CD4-positive, alpha-beta T cell treated with Interleukin-6 for 4 hours (primary cell): ENCODE measurements at regions not wholly inside any gene's neighbourhood (a gene's known extent, or its start where the extent isn't known, plus 50 kb on each side); places are given as distances from the start of the nearest gene placed in this dataset.

ENCODE experiments used
- DNase-seq: peaks from one replicate; pipeline ENCODE4 v3.0.0-alpha.2; 2020; ENCODE audit warnings: mixed read lengths

DNA sequence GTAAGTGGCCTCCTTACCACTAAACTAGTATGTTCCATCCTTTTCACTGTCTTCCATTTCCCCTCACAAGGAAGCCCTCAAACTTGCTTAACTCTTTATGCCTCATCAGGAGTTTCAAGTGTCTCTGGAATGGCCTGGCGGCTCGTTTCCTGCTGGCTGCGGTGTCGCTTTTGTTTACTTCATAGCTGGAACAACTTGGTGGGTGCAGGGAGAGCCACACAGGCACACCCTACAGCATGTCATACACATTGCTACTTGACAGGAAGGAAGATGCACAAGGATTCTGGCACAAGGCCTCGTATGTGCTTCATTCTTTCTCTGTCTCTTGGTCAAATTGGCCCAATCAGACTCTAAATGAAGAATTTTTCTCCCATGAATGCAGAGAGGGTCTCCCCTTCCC, 488.3 kb downstream of the FOXO1 start:
- peak; percentile 25 for DNase-seq

DNA sequence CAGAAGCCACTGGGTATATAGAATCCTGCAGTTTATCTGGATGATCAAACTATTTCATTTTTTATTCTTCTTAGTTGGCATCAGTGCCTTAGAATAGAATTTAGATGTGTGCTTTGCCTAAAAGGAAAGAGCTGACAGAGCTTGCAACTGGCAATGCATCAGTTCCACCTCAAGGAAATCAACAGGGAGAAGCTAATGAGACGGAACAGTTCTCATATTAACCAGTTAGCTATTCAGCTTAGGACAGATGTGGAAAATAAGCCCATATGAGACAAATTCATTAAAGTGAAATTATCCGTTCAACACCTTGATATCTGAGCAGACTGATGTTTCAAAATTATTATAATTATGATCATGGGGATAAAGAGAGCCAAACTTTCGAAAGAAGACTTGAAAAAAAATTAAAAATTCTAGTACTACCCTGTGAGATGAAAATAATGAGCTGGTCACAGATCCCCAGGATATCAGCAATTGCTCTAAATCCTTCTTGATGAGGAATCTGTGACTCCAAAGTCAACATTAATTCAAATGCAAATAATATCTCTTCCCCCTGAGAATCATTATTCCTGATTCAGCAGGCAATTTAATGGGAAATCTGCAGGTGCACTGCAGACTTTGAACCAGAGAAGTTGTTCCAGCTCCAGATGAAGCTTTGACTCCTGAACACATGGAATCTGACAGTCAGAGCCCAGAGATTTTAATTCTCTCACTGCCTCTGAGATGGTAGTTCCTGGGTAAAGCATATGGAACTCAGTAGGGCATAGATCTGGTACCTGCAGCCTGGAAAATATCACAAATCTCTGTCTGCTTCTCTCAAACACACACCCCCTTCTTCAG, 486.8 kb downstream of the FOXO1 start:
- no peak for DNase-seq

DNA sequence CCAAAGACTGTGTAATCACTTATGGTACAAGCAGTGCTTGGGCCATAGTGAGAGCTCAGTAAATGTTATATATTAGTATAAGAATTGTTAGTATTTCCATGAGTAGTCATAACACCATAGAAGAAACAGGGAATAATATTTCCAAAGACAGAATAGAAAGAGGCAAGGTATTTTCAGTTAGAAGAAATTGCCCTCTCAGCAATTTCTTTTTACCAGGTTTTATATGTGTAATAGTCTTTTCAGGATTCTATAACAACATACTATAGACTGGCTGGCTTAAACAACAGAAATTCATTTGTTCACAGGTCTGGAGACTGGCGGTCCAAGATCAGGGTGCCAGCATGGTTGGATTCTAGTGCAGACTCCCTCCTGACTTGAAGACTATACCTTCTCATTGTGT, 485.7 kb downstream of the FOXO1 start:
- DNase-seq, result no peak

DNA sequence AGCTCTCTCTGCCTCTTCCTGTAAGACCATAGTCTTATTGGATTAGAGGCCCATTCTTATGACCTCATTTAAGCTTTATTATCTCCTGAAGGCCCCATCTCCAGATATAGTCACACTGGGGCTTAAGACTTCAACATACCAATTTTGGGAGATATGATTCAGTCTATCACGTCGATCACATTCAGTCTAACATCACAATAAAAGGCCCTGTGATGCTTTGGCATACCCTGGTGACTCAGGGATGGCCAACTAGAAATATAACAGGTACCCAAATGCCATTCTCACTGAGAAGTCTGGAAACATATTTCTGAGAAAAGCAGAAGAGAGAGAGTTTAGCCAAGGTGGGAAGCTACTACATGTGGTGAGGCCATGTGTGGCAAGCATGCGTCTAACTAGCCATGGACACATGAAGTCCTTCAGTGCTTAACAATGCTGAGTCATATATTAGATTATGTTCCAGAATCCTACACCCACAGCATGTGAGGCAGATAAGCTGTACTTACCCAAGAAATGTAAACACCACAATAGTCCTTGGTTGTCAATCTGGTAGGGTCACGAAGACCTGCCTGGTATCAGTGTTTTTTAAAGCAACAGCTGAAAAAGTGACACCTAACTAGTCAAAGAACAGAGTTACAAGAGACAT, 485.1 kb downstream of the FOXO1 start:
- DNase-seq, result no peak

DNA sequence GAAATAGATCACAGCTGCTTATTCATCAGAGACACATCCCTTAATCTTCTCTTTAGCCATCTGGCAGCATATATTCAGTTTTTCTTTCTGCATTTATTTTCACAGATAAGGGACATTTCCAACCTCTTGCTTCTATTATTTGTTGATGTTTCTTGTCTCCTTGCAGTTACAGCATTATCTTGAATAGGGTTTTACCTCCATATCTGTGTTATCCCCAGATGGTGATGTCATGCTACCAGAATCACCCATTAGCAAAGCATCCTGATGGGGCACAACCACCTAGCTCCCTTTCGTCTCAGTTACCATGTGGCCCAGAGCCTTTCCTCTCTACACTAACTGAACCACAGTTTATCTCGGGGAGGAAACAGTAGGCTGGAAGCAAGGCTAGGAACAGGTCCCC, 483.9 kb downstream of the FOXO1 start:
- no peak for DNase-seq

DNA sequence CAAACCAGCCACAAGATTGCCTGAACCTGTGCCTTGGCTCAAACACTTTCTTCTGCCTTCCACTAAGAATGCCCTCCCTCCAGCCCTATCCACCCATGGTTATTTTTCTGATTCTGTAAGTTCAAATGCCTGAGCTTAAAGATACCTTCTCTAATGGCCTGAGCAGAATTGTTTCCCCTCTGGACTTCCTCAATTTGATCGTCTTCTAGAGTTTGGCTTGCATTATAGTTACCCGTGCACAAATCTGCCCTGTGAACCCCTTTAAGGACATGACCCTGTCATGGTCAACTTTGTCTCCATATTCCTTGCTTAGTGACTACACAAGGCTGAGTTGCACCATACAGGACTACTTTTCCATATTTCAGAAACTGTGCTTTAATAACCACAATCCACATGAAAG, 481.0 kb downstream of the FOXO1 start:
- DNase-seq, result no peak

DNA sequence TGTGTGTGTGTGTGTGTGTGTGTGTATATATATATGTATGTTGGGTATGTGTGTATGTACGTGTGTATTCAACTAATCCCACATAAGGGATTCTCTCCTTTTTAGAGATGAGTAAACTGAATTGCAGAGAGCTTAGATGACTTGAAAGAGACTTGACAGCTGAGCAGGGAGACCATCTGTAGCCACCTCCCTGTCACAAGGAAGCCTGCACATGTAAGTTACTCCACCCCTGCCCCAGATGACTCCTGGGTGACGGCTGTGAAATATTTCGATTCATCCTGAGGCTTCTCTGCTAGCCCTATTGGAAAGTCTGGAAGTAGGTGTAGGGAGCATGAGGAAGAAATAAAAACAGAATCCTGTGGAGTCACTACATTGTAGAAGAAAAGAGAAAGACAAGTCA, 480.4 kb downstream of the FOXO1 start:
- DNase-seq, result peak; percentile 48

DNA sequence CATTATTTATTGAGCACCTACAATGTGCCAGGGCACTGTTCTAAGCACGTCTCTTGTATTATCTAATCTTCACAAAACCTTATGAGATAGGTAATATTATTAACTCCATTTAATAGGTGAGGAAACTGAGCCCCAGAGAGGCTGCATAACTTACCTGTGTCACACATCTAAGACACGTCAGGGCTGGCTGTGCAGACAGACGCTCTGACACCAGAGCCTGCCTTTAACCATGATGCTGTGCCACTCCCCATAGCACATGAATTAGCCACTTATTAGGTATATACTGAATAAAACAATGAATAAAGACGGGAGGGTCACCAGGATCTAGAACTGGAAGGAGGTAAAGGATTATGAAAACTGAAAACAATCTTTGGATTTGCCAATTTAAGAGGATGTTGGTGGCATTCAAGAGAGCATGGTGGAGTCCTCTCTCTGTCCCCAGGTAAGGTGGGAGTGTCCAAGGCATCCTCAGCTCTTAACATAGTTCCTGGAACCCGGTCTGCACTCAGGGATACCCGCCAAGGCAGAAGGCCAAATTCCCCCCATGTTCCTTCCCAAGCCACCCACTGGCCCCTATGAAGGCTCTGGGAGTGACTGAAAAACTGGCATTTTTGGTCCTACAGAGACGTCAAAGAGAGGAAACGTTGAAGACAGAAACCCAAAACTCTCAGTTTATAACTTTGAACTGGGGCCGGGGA, 479.7 kb downstream of the FOXO1 start:
- peak; percentile 46 for DNase-seq

DNA sequence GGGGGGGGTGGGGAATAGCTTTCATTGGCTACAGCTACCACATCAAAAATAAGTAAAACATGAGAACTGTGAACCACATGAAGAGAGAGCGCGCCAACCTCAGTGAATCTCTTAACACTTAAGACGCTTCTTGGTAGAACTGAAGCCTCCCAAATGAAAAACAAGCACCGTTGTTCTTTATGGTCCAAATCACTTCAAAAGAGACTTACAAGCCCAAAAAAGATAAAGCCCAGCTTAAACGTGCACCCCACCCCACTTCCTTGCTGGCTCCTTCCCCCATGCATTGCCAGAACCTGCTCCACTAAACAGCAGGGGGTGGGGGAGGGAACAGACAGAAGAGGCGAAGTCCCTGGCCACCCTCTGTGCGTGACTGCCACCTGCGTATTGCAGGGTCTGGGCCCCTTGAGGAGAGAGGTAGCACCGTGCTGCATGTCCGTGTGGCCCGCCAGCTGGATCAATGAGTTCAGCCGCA, 479.1 kb downstream of the FOXO1 start:
- DNase-seq, result peak; percentile 90

DNA sequence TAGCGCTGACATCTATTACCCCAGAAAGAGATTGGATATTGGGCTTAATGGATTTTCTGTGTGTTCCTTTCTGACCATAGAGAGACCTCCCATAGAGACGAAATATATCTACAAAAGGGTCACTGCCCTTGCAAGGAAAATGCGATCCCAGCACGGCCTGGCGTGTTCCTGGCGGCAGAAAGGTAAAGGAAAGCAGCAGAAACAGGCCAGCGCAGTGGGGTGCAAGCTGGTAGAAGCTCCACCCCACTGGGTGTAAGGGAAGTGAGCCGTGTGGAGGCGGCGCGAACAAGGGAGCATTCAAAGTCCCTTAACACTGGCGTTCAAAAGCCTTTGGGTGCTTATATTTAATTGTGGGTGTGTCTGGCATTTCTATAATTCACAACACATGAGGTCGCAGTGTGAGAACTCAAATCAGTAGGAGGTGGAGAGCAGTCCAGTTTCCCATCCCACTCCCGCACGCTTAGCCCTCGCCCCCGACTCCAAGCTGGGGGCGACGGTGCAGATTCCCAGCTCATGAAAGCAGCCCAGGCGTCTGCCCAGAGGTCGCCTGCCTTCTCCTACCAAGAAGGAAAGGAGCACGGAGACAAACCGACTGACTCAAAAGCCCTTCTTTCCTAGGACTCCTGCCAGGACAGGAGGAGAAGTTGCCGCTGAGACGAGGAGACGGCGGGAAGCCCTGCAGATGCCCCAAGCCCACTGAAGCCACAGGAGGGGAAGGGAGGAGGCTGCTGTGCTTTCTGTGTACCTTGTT, 478.4 kb downstream of the FOXO1 start:
- peak; percentile 82 for DNase-seq

DNA sequence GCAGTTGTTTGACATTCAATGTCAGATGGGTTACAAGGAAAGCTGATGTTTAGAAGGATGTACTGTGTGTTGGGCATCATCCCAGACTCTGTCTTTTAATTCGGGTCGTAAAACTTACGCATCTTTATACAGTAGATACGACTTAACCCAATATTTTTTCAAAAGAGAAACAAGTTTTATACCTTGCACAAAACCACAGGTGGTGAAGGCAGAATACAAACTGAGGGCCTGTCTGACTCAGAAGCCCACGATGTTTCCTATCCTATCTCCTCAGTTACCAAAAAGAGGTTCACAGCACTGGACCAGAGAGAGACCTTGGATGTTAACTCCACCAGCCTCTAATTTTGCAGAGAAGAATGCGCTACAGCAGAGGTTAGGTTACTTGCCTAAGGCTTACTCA, 477.0 kb downstream of the FOXO1 start:
- peak; percentile 64 for DNase-seq

DNA sequence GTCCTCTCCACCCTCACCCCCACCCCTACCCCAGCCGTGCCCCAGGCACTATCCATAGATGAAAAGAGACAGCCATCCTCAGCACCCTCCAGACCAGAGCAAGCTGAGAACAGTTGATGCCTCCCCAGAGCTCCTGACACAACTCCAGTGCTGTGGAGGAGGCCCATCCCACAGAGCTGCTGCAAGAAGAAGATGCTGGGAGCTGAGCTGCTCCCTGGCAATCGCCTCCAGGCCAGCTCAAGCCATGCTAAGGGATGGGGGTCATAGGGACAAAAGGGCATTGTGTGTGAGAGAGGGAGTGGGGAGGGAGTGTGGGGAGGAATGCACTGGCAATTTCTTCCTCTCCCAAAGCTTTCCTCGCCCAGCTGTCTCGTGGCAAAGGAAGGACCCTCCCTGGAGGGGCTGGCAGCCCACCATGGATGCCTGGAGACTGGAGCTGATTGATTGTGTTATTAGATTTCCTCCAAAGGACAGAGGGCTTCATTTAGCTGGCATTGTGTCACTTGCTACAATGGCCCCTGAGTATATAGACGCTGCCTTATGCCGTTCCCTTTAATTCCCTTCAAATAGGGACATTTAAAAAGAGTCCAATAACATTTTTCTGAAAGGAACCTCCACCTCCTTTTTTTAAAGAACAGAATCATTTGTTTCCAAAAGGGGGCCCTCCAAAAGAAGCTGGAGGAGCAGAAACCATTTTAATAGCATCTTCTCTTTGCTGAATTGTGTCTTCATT, 476.4 kb downstream of the FOXO1 start:
- no peak for DNase-seq

DNA sequence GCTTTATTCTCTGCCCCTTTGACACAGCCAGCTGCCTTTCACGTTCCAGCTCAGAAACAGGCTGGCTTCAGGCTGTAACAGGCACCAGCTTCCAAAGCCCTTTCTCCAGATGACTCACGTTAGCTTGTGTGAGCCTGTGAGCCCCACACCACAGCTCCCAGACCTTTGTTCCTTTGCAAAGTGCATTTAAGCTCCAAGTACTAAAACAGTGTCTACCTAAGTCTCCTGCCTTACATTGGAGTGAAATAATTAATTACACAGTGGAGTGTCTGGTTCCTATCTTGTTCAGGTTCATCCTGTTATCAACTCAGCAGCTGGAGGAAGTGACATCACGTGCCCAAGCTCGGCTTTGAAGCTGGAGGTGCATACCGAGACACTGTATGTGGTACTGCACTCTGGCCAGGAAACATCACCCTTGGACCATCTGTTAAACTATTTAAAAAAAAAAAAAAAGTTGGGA, 475.8 kb downstream of the FOXO1 start:
- peak; percentile 87 for DNase-seq

DNA sequence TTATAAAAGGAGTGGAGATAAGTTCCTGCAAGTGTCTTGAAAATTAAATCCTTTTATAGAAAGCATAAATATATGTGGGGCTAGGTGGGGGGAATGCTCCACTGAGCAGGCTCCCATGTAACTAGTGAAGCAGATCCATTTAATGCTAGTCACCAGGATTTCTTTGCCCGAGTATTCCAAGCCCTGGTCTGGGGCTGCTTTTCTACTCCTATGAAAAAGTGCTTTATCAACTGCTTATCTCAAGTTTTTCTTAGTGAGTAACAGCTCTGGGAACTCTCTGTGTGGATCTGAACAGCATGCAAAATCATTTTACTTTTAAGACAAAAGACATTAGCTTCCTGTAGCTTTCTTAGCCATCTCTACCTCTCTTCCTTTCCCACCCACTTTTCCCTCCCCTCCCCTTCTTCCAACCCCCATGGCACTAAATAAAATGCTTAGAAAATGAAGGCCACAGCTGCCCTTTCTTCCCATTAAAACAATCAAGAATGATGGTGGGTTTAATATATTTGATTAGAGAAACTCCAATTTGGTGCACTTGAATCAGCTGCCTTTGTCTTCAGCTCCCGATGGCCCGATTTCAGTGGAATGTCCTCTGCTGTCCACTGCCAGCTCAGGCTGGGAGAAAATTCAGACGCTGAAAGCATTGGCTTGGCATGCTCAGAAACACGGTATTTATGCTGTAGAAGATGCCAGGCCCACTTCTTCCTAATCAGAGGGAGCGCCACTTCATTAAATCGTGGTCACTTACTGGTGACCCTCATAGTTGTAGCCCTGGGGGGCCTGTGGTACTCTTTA, 475.1 kb downstream of the FOXO1 start:
- DNase-seq, result no peak

DNA sequence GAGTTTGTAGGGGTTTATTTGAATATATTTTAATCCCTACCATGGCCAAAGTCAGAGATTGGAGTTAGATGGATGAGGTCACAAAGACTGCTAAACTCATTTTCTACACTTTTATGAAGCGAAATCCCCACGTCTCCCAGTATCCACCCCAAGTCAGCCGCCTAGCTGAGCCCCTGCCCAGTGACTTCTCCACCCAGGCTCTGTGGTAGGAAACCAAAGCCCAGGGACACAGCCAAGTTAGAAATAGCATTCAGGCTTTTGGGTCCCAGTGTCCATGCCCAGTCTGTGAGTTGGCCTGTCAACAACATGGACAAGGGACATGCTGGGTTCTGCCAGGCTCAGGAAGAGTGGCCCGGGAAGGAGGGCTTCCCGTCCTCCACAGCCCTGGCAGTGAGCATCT, 474.0 kb downstream of the FOXO1 start:
- no peak for DNase-seq

DNA sequence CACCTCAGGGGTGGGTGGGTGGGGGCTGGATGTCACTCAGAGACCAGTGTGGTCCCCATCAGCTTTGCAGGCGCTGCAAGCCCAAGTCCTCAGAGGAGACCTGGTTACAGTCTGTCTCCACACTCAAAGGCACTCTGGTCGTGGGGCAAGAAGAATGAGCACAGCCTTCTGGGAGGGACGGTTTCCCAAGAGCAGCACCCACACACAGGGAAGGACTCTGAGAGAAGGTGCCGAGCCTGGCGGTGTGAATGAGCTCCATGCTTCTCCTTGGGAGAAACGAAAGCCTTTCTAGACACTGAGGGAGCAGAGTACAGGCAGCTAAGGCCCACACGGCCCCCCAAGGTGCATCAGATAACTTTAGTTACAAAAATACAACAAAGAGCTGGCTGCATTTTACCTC, 473.6 kb downstream of the FOXO1 start:
- DNase-seq, result no peak

DNA sequence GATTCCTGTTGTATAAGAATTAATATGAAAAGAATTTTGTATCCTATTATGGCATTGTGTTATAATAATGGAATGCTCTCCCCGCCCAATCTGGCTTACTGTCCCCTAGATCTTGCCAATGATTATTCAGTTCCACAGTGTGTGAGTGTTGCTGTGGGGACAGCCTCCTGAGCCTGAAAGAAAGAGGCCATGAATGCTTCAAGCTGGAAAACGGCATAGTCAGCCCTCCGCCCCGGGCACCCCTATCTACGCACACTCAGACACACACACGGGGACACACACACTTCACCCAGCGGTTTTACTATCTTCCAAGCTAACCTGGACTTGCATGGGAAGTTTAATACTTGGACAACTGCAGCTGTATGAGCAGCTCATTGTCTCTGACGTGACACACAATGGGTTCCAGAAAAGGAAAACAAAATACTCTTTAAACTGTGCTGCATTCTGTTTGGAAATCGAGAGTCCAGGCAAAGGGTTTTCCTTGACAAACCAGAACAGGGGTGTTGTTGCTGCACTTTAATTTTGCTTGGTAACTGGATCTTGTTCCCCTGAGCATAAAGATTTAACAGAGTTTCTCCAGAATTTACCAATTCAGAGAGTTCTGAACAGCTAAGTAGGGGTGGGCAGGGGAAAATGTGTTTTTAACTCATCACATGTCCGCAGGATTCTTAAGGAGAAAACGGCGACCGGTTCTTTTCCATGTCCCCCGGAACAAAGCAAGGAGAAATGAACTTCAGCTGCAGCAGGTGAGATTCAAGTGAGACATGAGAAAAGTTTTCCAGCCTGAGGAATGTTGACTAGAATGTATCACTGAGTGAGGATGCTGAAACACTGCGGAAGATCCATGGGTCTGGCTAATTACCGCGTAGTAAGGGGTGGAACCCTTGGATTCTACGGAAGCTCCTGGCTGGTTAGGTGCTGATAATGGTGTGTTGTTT, 472.9 kb downstream of the FOXO1 start:
- no peak for DNase-seq

DNA sequence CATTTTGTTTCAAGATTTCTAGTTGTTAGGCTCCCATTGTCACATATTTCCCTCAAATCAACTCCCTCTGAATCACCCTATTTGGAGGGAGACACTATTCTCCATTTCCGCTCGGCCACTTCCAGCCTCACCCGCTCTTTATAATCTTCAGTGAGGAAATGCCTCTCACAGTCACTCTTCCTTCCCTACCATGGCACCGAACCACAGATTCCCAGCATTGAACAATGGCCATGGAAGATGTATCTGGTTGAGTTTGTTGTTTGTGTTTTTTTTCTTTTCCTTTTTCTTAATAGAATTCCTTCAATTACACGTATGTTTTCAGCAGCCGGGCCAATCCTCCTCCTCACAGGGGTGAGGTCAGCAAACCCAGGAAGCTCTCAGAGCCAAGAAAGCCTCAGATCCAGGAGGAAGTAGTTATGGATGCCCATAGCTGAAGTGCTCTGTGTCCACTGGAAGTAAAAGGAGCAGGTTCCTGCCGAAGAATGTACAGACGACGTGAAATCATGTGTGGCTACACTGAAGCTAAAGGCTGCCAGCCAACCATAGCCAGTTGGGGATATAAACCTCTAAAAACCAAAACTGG, 472.1 kb downstream of the FOXO1 start:
- DNase-seq, result no peak

DNA sequence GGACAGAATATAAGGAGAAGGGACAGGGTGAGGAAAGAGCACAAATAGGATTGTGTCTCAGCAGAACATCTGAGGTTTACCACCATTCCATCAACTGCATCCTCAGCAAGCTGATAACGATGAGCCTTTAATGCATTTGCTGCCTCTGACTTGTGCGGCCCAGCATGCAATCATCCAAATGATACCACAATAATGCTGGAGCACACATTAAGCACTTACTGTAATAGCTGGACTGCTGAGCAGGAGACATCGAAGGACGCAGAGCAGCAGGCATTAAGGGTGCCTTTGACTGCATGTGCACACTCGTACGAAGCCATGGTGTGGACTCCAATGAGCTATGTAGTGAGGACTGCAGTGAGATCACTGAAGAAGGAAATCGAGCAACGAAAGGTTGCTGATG, 469.4 kb downstream of the FOXO1 start:
- DNase-seq, result no peak
